NB4 (cell line): ENCODE measurements at regions not wholly inside any gene's neighbourhood (a gene's known extent, or its start where the extent isn't known, plus 50 kb on each side); places are given as distances from the start of the nearest gene placed in this dataset.
"Not testable (repeated sequence)": the region's sequence is repeated elsewhere in the genome, so short reads cannot be mapped to it uniquely, and the experiment has no call there.

Experiments
- DNase-seq: peaks from one replicate; pipeline ENCODE4 v3.0.0; 2010; ENCODE audit warnings: low read depth
- H3K4me3 ChIP-seq: one replicate; pipeline ENCODE4 v1.5.1; 2011; ENCODE audit warnings: mild to moderate bottlenecking, low read depth, low read length, moderate library complexity
- MYC ChIP-seq: IDR thresholded peaks from 2 replicates; pipeline ENCODE4 v1.6.1; 2011; ENCODE audit warnings: low read depth, low read length
- POLR2A ChIP-seq: IDR thresholded peaks from 2 replicates; pipeline ENCODE4 v1.6.1; 2011; ENCODE audit warnings: mild to moderate bottlenecking; ENCODE audit not compliant: insufficient read length; ENCODE audit errors: extremely low read depth
- TF ChIP-seq, protein P1 (sequence below): IDR thresholded peaks from 2 replicates; pipeline ENCODE4 v1.6.1; 2011; ENCODE audit warnings: low read depth, low read length
- TF ChIP-seq, protein P2 (sequence below): IDR thresholded peaks from one replicate; pipeline ENCODE4 v1.5.1; 2012; ENCODE audit warnings: low read depth, low read length

DNA sequence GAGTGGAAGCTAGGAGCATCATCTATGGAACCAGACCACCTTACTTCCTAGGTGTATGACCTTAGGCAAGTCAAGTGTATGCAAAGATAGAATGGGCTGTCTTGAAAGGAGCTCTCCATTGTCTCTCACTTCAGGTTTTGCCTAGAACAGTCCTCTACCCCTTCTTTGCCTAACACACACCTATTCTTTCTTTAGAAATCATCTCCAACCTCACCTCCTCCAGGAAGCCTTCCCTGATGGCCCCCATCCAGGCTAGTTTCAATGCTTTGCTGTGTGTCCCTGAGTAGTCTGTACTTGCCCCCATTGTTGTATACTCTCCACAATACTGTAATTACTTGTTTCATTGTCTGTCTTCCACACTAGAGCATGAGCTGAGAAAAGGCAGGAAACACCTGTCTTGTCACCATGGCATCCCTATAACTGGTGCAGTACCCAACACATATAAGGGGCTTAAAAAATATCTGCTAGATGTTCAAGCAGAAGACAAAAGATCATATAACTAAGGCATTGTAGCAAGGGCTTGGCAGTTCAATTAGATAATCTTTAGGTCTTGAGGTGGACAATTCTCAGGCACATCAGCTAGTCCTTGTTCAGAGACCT is 83.0 kb downstream of the RRAGC start:
- no peak overlapping the region for H3K4me3 ChIP-seq
- TF ChIP-seq, protein P1, sequence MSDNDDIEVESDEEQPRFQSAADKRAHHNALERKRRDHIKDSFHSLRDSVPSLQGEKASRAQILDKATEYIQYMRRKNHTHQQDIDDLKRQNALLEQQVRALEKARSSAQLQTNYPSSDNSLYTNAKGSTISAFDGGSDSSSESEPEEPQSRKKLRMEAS = no peak
- no peak for TF ChIP-seq MYC
- TF ChIP-seq POLR2A = no peak
- TF ChIP-seq, protein P2, sequence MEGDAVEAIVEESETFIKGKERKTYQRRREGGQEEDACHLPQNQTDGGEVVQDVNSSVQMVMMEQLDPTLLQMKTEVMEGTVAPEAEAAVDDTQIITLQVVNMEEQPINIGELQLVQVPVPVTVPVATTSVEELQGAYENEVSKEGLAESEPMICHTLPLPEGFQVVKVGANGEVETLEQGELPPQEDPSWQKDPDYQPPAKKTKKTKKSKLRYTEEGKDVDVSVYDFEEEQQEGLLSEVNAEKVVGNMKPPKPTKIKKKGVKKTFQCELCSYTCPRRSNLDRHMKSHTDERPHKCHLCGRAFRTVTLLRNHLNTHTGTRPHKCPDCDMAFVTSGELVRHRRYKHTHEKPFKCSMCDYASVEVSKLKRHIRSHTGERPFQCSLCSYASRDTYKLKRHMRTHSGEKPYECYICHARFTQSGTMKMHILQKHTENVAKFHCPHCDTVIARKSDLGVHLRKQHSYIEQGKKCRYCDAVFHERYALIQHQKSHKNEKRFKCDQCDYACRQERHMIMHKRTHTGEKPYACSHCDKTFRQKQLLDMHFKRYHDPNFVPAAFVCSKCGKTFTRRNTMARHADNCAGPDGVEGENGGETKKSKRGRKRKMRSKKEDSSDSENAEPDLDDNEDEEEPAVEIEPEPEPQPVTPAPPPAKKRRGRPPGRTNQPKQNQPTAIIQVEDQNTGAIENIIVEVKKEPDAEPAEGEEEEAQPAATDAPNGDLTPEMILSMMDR = no peak
- no peak for DNase-seq

DNA sequence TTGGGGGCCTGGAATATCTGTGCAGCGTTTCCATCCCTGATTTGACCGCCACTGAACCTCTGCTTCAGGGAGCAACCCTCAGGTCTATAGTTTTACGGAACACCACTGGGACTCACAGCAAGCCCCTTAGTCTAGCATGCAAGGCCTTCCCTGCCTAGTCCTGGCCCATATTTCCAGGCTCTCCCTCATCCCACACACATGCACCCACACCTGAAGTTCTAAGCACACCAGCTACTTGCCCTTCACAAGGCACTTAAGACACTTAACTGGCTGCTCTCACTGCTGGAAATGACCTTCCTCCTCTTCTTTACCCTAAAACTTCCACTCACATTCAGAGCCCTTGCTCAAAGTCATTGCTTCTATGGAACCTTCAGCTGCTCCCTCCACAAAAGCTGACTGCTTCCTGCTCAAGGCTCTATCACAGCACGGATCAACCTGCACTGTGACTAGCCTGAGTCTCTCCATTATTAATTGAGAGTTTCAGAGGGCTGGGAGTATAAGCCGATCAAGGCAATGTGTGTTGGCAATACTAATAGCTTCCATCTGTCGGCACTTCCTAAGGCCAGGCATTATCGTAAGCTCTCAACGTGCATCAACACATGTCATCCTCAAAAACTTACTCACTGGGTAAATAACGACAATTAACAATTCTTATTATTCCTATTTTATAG is 84.3 kb downstream of the RRAGC start:
- DNase-seq = no peak
- TF ChIP-seq POLR2A (no peak), MYC (no peak)
- TF ChIP-seq, protein P1 = no peak
- TF ChIP-seq, protein P2 = no peak
- no peak overlapping the region for H3K4me3 ChIP-seq

DNA sequence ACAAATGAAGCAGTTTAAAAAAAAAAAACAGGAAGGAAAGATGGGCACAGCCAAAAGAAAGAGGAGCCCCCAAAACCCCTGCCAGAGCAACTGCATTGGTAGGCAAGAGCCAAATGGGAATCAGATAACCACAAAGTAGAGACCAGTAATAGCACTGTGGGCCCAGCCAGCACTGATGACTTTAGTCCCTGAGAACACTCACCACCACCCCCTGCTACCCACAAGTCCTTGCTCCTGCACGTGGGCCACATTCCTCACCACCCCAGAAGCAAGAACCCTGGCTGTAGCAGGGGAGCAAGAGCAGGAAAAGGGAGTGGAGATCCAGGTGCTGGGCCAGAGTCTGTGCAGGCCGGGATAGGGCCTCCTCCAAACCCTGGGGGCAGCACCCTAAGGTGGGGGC is 86.1 kb downstream of the RRAGC start:
- DNase-seq = no peak
- TF ChIP-seq MYC (no peak), POLR2A (no peak)

DNA sequence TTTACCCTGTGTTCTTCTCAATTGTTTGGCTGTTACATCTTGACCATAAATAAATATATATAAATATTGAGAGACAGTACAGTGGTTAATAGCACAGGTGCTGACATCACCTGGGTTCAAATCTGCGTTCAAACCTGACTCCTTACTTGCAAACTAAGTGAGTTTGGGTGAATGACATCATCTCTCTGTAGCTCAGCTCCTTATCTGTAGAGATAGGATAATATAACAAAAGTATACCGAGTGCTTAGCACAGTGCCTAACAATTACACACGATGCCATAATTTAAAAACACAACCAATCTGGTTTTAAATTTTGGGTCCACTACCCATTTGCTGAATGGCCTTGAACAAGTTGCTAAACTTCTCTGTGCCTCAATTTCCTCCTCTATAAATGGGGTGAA is 86.6 kb downstream of the RRAGC start:
- TF ChIP-seq, protein P1 = no peak
- TF ChIP-seq MYC (no peak), POLR2A (no peak)
- TF ChIP-seq, protein P2 = no peak
- H3K4me3 ChIP-seq = no peak overlapping the region
- no peak for DNase-seq

More for the DNA sequence above, 86.1 kb downstream of the RRAGC start:
- no peak overlapping the region for H3K4me3 ChIP-seq

DNA sequence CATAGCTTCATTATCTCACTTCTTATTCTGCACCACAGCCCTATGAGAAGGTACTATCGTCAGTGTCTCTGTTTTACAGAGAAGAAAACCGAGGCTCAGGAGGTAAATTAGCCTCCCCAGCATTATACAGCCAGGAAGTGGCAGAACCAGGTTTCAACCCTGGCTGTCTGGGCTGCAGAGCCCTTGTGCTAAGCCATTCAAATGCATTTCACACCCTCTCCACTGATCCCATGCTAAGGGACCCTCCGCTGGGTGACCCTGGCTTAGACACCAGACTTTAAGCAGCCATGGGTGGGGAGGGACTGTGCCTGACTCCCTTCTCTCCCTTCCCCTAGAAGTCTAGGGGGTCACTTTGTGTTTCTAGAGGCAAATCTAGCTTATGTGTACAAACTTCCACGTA is 87.5 kb downstream of the RRAGC start:
- TF ChIP-seq POLR2A = no peak
- TF ChIP-seq, protein P2 = no peak
- TF ChIP-seq, protein P1 = no peak
- TF ChIP-seq MYC = no peak
- DNase-seq = no peak
- H3K4me3 ChIP-seq = no peak overlapping the region

DNA sequence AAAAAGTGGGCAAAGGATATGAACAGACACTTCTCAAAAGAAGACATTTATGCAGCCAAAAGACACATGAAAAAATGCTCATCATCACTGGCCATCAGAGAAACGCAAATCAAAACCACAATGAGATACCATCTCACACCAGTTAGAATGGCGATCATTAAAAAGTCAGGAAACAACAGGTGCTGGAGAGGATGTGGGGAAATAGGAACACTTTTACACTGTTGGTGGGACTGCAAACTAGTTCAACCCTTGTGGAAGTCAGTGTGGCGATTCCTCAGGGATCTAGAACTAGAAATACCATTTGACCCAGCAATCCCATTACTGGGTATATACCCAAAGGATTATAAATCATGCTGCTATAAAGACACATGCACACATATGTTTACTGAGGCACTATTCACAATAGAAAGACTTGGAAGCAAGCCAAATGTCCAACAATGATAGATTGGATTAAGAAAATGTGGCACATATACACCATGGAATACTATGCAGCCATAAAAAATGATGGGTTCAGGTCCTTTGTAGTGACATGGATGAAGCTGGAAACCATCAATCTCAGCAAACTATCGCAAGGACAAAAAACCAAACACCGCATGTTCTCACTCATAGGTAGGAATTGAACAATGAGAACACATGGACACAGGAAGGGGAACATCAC is 88.9 kb downstream of the RRAGC start:
- not testable (repeated sequence) for H3K4me3 ChIP-seq, DNase-seq

DNA sequence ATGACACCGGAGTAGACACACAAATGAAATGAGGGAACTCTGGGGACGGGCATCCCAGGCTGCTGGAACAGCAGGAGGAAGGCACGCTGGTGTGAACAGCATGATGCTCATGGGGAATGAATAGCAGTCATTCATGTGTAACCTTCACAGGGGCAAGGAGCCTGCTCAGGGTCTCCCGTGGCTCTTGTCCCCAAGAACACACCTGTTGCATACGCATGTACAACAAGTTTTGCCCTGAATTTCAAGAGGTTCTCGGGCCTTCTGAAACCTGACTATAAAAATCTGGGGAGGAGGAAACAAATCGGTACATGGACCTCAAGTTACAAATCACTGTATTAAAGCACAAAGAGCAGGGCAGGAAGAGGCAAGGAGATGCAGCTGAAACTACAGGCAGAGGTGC is 93.4 kb downstream of the RRAGC start:
- TF ChIP-seq MYC (no peak), POLR2A (no peak)
- TF ChIP-seq, protein P1 = no peak
- TF ChIP-seq, protein P2 = no peak
- DNase-seq = no peak
- no peak overlapping the region for H3K4me3 ChIP-seq
